ENCODE measurements at regions not wholly inside any gene's neighbourhood (a gene's known extent, or its start where the extent isn't known, plus 50 kb on each side); places are given as distances from the start of the nearest gene placed in this dataset.

DNA sequence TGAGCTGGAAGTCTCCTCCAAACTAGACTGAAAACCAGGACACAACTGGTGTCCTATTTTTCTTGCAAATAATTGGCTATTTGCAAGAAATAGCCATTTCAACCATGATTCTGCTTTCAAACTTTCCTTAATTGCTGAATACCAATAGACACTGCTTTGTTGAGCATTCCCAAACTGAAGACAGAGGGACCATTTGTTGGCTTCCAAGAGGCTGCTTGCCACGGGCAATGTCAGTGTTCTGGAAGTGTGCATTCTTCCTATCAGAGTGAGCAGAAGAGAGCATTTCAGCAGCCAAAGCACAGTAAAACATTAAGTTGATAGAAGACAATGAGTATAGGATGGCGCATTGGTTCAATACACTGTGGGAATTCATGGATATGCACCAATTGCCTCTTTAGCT is 360.5 kb upstream of the RGPD4 start:
- Histone ChIP-seq H3K27me3 (no peaks in the 10 kb centered on the region), H3K9me3 (peaks cover 0 to 2% of the 10 kb centered on the region in 2 donors), H3K27ac (no peak overlapping the region), H3K4me1 (no peaks in the 10 kb centered on the region), H3K4me3 (no peak overlapping the region), H3K36me3 (no peaks in the 10 kb centered on the region)
- no peak for TF ChIP-seq CTCF (IDR thresholded peaks at IDR 0.05)
- TF ChIP-seq POLR2AphosphoS5 (IDR thresholded peaks at IDR 0.05), result no peak
- no peak for TF ChIP-seq POLR2A (IDR thresholded peaks at IDR 0.05)
- no peak for DNase-seq (ENCODE audit: low spot score in 2 of 2)
- intact Hi-C loops (cut with DNase I; ENCODE audit: low total_unique reads), result no loop called here

DNA sequence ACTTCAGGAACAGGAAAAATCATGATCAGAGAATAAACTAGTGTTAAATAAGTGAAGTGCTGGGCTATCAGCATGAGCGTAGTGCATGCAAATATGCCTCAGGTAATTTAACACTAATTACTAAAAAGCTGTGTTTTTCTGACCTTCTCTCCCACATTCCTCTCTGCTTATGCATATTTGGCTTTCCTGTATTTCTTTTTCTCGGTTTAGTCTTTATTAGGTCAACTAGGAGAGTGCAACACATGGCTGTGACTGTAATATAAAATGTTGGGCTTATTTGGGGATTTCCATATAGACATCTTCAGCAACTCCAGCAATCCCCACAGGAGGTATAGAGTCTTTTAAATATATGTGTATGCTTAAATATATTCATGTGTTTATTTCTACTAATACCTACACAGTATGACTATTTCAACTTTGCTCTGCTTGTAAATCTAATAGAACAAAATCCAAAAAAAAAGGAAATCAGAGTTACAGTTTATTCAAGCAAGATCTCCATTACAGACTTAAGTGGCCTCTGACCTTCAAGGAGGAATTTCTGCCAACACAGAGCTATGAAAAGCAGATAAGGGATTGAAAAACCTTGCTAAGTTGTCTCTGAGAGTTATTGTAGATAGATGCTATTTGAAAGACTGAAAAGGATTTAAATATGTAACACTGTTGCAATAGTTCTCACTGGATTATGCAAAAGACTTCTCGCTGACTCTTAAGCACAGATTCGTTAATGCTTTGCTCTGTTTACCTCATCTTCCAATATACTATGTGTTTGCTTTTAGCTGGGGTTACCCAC is 359.5 kb upstream of the RGPD4 start:
- H3K9me3 ChIP-seq, result peaks cover 0 to 2% of the 10 kb centered on the region in 2 donors
- no peaks in the 10 kb centered on the region for H3K36me3 ChIP-seq
- no peak overlapping the region for H3K27ac ChIP-seq
- no peaks in the 10 kb centered on the region for H3K27me3 ChIP-seq
- DNase-seq (ENCODE audit: low spot score in 2 of 2), result no peak
- no peak for TF ChIP-seq POLR2A (IDR thresholded peaks at IDR 0.05)
- no peaks in the 10 kb centered on the region for H3K4me1 ChIP-seq
- intact Hi-C loops (cut with DNase I; ENCODE audit: low total_unique reads), result no loop called here
- no peak overlapping the region for H3K4me3 ChIP-seq

DNA sequence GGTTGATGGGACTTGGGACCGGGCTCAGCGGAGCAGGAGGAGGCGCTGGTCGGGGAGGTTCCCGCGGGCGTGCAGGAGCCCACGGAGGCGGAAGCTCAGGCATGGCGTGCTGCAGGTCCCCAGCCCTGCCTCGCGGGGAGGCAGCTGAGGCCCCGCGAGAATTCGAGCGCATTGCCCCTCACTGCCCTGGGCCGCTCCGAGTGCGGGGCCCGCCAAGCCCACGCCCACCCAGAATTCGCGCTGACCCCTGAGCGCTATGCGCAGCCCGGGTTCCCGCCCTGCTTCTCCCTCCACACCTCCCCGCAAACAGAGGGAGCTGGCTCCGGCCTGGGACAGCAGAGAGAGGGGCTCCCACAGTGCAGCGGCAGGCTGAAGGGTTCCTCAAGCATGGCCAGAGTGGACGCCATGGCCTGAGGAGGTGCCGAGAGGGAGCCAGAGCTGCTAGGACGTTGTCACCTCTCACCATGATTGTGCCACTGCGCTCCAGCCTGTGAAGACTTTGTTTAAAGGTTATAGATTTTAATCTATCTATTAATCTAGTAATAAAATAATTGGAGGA is 357.2 kb upstream of the RGPD4 start:
- intact Hi-C loops (cut with DNase I; ENCODE audit: low total_unique reads), result no loop called here
- TF ChIP-seq POLR2AphosphoS5 (IDR thresholded peaks at IDR 0.05) (no peak), POLR2A (IDR thresholded peaks at IDR 0.05) (no peak), CTCF (IDR thresholded peaks at IDR 0.05) (no peak)
- Histone ChIP-seq H3K4me1 (no peaks in the 10 kb centered on the region), H3K27me3 (no peaks in the 10 kb centered on the region), H3K9me3 (peaks cover 0 to 2% of the 10 kb centered on the region in 2 donors), H3K36me3 (no peaks in the 10 kb centered on the region), H3K27ac (no peak overlapping the region), H3K4me3 (no peak overlapping the region)
- no peak for DNase-seq (ENCODE audit: low spot score in 2 of 2)

DNA sequence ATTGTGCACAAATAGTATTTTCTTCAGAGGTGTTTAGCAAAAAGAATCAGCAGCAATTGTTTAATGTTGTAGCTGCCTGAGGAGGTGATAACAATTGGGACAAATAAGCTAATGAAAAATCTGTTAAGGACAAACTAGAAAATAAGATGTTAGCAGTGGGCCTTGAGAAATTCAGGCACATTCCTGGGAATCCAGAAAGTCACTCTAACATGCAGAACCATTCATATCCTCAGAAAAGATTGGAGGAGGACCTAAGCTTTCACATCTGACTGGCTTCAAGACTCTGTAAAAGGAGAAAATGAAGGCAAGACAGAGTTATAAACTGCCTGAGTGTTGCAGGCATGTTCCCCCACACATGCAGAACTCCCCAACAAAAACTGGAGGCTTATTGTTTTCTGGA is 353.5 kb upstream of the RGPD4 start:
- no peaks in the 10 kb centered on the region for H3K4me1 ChIP-seq
- intact Hi-C loops (cut with DNase I; ENCODE audit: low total_unique reads), result no loop called here
- H3K27ac ChIP-seq, result no peak overlapping the region
- H3K36me3 ChIP-seq, result no peaks in the 10 kb centered on the region
- DNase-seq (ENCODE audit: low spot score in 2 of 2), result no peak
- TF ChIP-seq POLR2A (IDR thresholded peaks at IDR 0.05) (no peak), CTCF (IDR thresholded peaks at IDR 0.05) (no peak), POLR2AphosphoS5 (IDR thresholded peaks at IDR 0.05) (no peak)
- H3K9me3 ChIP-seq, result peaks cover 0 to 2% of the 10 kb centered on the region in 2 donors
- H3K27me3 ChIP-seq, result no peaks in the 10 kb centered on the region
- no peak overlapping the region for H3K4me3 ChIP-seq

- H3K27ac ChIP-seq, result no peak overlapping the region
- H3K4me1 ChIP-seq, result no peaks in the 10 kb centered on the region
- H3K27me3 ChIP-seq, result no peaks in the 10 kb centered on the region
- no peak for TF ChIP-seq CTCF (IDR thresholded peaks at IDR 0.05)
- no peak for TF ChIP-seq POLR2AphosphoS5 (IDR thresholded peaks at IDR 0.05)
- no peak for TF ChIP-seq POLR2A (IDR thresholded peaks at IDR 0.05)
- no peaks in the 10 kb centered on the region for H3K36me3 ChIP-seq
- intact Hi-C loops (cut with DNase I; ENCODE audit: low total_unique reads), result no loop called here
- H3K4me3 ChIP-seq, result no peak overlapping the region
- DNase-seq (ENCODE audit: low spot score in 2 of 2), result no peak
- H3K9me3 ChIP-seq, result no peaks in the 10 kb centered on the region
These were observed 350.8 kb upstream of the RGPD4 start for GRCh38 chr2:107475859-107476258.
